PC-3 (cell line): ENCODE measurements at regions not wholly inside any gene's neighbourhood (a gene's known extent, or its start where the extent isn't known, plus 50 kb on each side); places are given as distances from the start of the nearest gene placed in this dataset.

Experiments
- CTCF ChIP-seq: fragments of 300-600 bp; sonication (generic); conservative IDR thresholded peaks from 2 replicates; pipeline ENCODE4 v1.5.1; 2017; ENCODE audit warnings: antibody characterized with exemption, low read depth, mild to moderate bottlenecking, low read length
- EZH2 ChIP-seq: fragments of 300-600 bp; sonication (generic); IDR thresholded peaks from one replicate; pipeline ENCODE4 v1.6.1; 2017; ENCODE audit warnings: antibody characterized with exemption, mild to moderate bottlenecking, low read length; ENCODE audit not compliant: unreplicated experiment

- no peak for TF ChIP-seq CTCF
- no peak for TF ChIP-seq EZH2
Observed at GRCh38 chr21:35142036-35142815, 93.1 kb upstream of the RUNX1 start.
